Prostate gland (tissue), 2 donors: ENCODE measurements at regions not wholly inside any gene's neighbourhood (a gene's known extent, or its start where the extent isn't known, plus 50 kb on each side); places are given as distances from the start of the nearest gene placed in this dataset.

ENCODE experiments used
- DNase-seq: peaks from one replicate; pipeline ENCODE4 v3.0.0-alpha.2; 2019; ENCODE audit warnings: low spot score
- H3K27ac ChIP-seq, 2 donors: fragments of 200-600 bp; sonication (generic); 2 replicates each; pipeline ENCODE4 v1.5.1; 2017 to 2019
- H3K27me3 ChIP-seq: fragments of 200-600 bp; sonication (generic); replicated peaks from 2 replicates; pipeline ENCODE4 v1.5.1; 2019; ENCODE audit not compliant: insufficient read depth
- H3K36me3 ChIP-seq, 2 donors: fragments of 200-600 bp; sonication (generic); 1 replicate in 1 of 2; 2 replicates in 1 of 2; pipeline versions ENCODE4 v1.5.1 to v1.8.1; 2017 to 2019
- H3K4me1 ChIP-seq: fragments of 200-600 bp; sonication (generic); replicated peaks from 2 replicates; pipeline ENCODE4 v1.5.1; 2019
- H3K4me3 ChIP-seq, 2 donors: fragments of 200-600 bp; sonication (generic); 2 replicates each; pipeline ENCODE4 v1.5.1; 2017 to 2019
- H3K9me3 ChIP-seq: fragments of 200-600 bp; sonication (generic); 2 replicates; pipeline ENCODE4 v1.5.1; 2017
- POLR2A ChIP-seq: fragments of 450-650 bp; IDR thresholded peaks from one replicate; pipeline ENCODE4 v1.6.1; 2016; ENCODE audit warnings: antibody characterized with exemption, mild to moderate bottlenecking
- POLR2AphosphoS5 ChIP-seq: sonication (generic); formaldehyde crosslinking; IDR thresholded peaks from one replicate; pipeline ENCODE4 v1.6.1; 2017; ENCODE audit warnings: antibody characterized with exemption
- WGBS: methylation state at CpG from one replicate; pipeline ENCODE4 v1.1.5; 2018; 5-methylcytosine and 5-hydroxymethylcytosine counted together
- intact Hi-C: fragments of 100-400 bp; cut with DNase I; formaldehyde crosslinking; loops from one replicate; pipeline ENCODE4 v1.14.2; 2022
- TF ChIP-seq, protein P1 (sequence below), 4 experiments: fragments of 200-600 bp in 2 of 4; fragments of 450-650 bp in 2 of 4; sonication (generic) in 2 of 4; IDR thresholded peaks; 1 replicate in 3 of 4; 2 replicates in 1 of 4; pipeline ENCODE4 v1.5.1; 2016 to 2019; ENCODE audit warnings: antibody characterized with exemption in 4 of 4, mild to moderate bottlenecking in 2 of 4, moderate library complexity in 2 of 4

DNA sequence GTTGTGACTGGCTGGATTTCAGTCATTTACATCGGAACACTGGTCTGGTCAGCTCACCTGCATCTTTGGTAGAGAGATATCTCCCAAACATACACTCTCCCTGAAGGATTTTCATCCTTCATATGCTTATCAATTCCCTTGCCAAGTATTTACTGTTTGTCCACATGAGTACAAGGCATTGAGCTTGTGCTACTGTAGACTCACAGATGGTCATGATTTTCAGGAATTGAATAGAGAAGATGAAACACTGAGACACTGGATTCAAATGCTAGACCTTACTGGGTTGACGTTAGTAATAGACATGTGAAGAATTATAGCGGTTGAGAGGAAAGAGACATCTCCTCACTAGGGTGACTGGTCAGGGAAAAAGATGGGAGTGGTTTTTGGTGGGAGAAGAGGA, 62.9 kb upstream of the ABL1 start:
- Histone ChIP-seq H3K9me3 (no peaks in the 10 kb centered on the region), H3K4me1 (no peaks in the 10 kb centered on the region), H3K4me3 (no peak overlapping the region), H3K36me3 (no peaks in the 10 kb centered on the region), H3K27ac (no peak overlapping the region), H3K27me3 (no peaks in the 10 kb centered on the region)
- DNase-seq, result no peak
- TF ChIP-seq, protein P1, sequence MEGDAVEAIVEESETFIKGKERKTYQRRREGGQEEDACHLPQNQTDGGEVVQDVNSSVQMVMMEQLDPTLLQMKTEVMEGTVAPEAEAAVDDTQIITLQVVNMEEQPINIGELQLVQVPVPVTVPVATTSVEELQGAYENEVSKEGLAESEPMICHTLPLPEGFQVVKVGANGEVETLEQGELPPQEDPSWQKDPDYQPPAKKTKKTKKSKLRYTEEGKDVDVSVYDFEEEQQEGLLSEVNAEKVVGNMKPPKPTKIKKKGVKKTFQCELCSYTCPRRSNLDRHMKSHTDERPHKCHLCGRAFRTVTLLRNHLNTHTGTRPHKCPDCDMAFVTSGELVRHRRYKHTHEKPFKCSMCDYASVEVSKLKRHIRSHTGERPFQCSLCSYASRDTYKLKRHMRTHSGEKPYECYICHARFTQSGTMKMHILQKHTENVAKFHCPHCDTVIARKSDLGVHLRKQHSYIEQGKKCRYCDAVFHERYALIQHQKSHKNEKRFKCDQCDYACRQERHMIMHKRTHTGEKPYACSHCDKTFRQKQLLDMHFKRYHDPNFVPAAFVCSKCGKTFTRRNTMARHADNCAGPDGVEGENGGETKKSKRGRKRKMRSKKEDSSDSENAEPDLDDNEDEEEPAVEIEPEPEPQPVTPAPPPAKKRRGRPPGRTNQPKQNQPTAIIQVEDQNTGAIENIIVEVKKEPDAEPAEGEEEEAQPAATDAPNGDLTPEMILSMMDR (IDR thresholded peaks at IDR 0.05), result no peak
- TF ChIP-seq POLR2AphosphoS5 (no peak), POLR2A (no peak)
- intact Hi-C loops, result loop anchor here (5.0 kb wide), 1 partner anchor 60 kb away; no protein-coding TSS in a partner anchor
- 86% methylated on average over 3 of the region's 3 CpGs for WGBS

DNA sequence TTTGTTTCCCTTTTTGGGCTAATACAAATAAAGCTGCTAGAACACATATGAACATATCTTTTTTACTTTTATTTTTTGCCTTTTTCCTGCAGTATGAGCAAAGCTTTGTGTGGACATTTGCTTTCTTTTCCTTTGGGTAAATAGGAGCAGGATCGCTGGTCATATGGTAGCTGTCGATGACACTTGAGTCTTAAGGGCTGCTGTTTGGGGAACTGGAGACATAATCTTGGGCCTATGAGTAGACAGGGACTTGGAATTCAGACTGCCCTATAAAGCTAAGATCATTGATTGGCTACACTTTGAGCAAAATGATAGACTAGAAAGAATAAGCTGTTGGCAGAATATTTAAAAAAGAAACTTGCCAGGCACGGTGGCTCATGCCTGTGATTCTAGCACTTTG, 60.9 kb upstream of the ABL1 start:
- Histone ChIP-seq H3K36me3 (no peaks in the 10 kb centered on the region), H3K9me3 (no peaks in the 10 kb centered on the region), H3K27me3 (no peaks in the 10 kb centered on the region), H3K4me3 (no peak overlapping the region), H3K27ac (no peak overlapping the region), H3K4me1 (peaks cover 3% of the 10 kb centered on the region)
- WGBS, result 80% methylated on average over 3 of the region's 3 CpGs
- intact Hi-C loops, result loop anchor here (5.0 kb wide), 1 partner anchor 62 kb away; no protein-coding TSS in a partner anchor
- TF ChIP-seq POLR2A (no peak), POLR2AphosphoS5 (no peak)
- TF ChIP-seq, protein P1 (IDR thresholded peaks at IDR 0.05), result no peak
- no peak for DNase-seq

DNA sequence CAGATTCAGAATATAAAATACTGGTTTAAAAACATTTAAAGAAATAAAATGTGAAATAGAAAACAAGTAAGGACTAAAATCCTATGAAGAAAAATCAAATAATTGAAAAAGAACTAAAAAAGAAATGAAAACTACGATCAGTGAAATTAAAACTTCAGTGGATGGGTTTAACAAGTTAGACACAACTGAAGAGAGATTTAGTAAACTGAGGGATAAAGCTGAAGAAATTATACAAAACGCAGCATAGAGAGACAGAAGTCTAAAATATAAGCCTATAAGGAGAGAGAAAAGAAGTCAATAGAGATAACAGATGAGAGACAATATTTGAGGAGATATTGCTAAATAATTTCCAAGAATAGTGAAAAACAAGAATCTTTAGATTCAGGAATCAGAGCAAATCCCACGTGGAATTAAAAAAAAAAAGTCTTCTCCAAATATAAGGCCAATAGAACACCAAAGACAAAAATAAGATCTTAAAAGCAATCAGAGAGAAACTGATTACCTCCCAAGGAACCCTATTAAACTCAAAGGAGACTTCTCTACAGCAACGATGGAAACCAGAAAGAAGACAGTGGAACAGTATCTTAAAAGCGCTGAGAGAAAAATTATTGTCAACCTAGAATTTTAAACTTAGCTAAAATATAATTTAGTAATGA, 59.6 kb upstream of the ABL1 start:
- Histone ChIP-seq H3K4me3 (no peak overlapping the region), H3K27me3 (no peaks in the 10 kb centered on the region), H3K27ac (no peak overlapping the region), H3K36me3 (no peaks in the 10 kb centered on the region), H3K4me1 (peaks cover 4% of the 10 kb centered on the region), H3K9me3 (no peaks in the 10 kb centered on the region)
- TF ChIP-seq POLR2AphosphoS5, result no peak
- intact Hi-C loops, result no loop called here
- WGBS, result 98% methylated on average over 5 of the region's 5 CpGs
- no peak for DNase-seq

DNA sequence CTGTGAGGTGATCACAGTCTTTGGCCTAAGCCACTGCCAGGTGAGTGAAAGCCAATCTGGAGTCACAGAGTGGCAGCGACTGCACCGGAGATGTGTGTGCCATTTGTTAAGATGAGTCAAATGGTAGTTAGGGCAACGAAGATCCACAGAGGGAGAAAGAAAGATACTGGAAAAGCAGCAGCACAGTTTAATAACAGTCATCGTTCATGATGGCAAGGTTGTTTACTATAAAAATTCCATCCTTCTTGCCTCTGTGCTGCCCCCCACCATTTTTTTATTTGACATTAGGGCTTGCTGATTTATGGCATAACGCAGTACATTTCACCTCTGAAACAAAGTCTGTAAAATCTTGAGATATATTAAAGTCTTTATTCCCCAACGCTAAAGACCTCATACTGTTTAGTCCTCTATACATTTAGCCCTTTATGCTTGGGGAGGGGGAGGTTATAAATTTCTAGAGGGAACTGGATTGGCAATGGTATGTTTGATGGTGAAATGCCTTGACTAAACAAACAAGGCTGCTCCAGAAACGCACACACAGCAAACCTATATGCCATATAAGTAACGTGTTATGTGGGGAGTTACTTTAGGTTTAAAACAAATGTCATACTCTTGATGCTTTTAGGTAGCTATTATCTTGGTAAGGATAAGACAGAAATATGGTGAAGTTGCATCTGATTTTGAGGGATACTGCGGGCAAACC, 55.8 kb upstream of the ABL1 start:
- DNase-seq, result no peak
- Histone ChIP-seq H3K27me3 (no peaks in the 10 kb centered on the region), H3K9me3 (no peaks in the 10 kb centered on the region), H3K36me3 (no peaks in the 10 kb centered on the region), H3K4me1 (peaks cover 4% of the 10 kb centered on the region), H3K27ac (peak overlapping the region; percentile 70 to 80), H3K4me3 (no peak overlapping the region)
- intact Hi-C loops, result no loop called here
- TF ChIP-seq POLR2A, result no peak
- TF ChIP-seq POLR2AphosphoS5, result peak; percentile 11
- 35% methylated on average over 9 of the region's 9 CpGs for WGBS

DNA sequence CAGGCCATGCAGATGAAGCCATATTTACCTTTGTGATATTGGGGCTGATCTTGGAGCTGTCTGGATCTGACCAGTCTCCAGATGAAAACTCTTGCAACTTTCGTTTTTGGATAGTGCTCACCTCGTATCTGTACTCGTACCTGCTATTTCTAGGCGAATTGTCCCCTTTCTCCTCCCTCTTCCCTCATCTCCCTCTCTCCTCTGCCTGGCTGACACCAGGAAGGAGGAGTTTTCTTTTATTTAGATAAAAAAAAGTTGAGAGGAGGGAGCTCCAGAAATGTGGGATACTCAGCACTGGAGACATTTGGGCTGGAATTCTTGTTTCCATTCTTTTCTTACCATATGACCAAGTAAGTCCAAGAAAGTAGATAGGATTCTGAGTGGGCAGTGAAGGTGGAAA, 54.6 kb upstream of the ABL1 start:
- 44% methylated on average over 4 of the region's 4 CpGs for WGBS
- Histone ChIP-seq H3K4me3 (peak overlapping the region in 1 of 2 donors; percentile 5), H3K27ac (peak overlapping the region; percentile 70 to 80)

More for the DNA sequence above, 54.6 kb upstream of the ABL1 start:
- H3K27me3 ChIP-seq, result no peaks in the 10 kb centered on the region
- no peak for DNase-seq
- intact Hi-C loops, result loop anchor here (2.0 kb wide), 2 partner anchors 44 to 66 kb away; no protein-coding TSS in a partner anchor
- no peak for TF ChIP-seq POLR2AphosphoS5
- TF ChIP-seq, protein P1 (IDR thresholded peaks at IDR 0.05), result no peak
- TF ChIP-seq POLR2A, result no peak
- H3K4me1 ChIP-seq, result peaks cover 4% of the 10 kb centered on the region
- H3K36me3 ChIP-seq, result no peaks in the 10 kb centered on the region
- H3K9me3 ChIP-seq, result no peaks in the 10 kb centered on the region
